SK-N-SH (cell line): ENCODE measurements at regions not wholly inside any gene's neighbourhood (a gene's known extent, or its start where the extent isn't known, plus 50 kb on each side); places are given as distances from the start of the nearest gene placed in this dataset.
"Not testable (repeated sequence)": the region's sequence is repeated elsewhere in the genome, so short reads cannot be mapped to it uniquely, and the experiment has no call there.

ENCODE experiments used
- CTCF ChIA-PET: fragments of 300-600, 350-600 bp; formaldehyde crosslinking; extraction: SDS; loops from one replicate; lab custom pipeline; 2021; lab: Yijun Ruan, JAX
- POLR2A ChIA-PET: fragments of 350-600 bp; sonication (Branson Sonifier 250); formaldehyde crosslinking; extraction: SDS; loops from one replicate; lab custom pipeline; 2020; ENCODE audit warnings: antibody characterized with exemption, inconsistent platforms; lab: Yijun Ruan, JAX
- DNase-seq: peaks from one replicate; pipeline ENCODE4 v3.0.0; 2012
- H2AFZ ChIP-seq: fragments of 200-600 bp; sonication (generic); 2 replicates; pipeline ENCODE4 v1.8.1; 2016; ENCODE audit warnings: antibody characterized with exemption, mild to moderate bottlenecking, low read depth
- H3F3A ChIP-seq: fragments of 200-600 bp; sonication (generic); replicated peaks from 2 replicates; pipeline ENCODE3; 2016; ENCODE audit warnings: antibody characterized with exemption, mild to moderate bottlenecking; ENCODE audit not compliant: insufficient read depth
- H3K27ac ChIP-seq, 2 experiments: fragments of 200-500 bp in 1 of 2; fragments of 200-600 bp in 1 of 2; sonication (Bioruptor generic) in 1 of 2; sonication (generic), shearing (Covaris generic) in 1 of 2; 2 replicates each; pipeline versions ENCODE4 v1.5.1 to v1.6.1; 2014 to 2016; ENCODE audit warnings: low read depth in 2 of 2, inconsistent platforms in 1 of 2, low read length in 1 of 2, mild to moderate bottlenecking in 1 of 2, mixed read lengths in 1 of 2
- H3K27me3 ChIP-seq: fragments of 200-600 bp; sonication (generic), shearing (Covaris generic); 2 replicates; pipeline ENCODE4 v1.6.1; 2016; ENCODE audit warnings: mixed run types; ENCODE audit not compliant: insufficient read depth
- H3K36me3 ChIP-seq, 2 experiments: fragments of 200-500 bp in 1 of 2; fragments of 200-600 bp in 1 of 2; sonication (Bioruptor generic) in 1 of 2; sonication (generic) in 1 of 2; replicated peaks in 1 of 2; 2 replicates each; pipeline versions ENCODE3 to v1.5.1; 2014 to 2016; ENCODE audit warnings: low read length in 1 of 2, mild to moderate bottlenecking in 1 of 2; ENCODE audit not compliant: insufficient read depth in 2 of 2, control insufficient read depth in 1 of 2
- H3K4me1 ChIP-seq, 2 experiments: fragments of 200-500 bp in 1 of 2; fragments of 200-600 bp in 1 of 2; sonication (Bioruptor generic) in 1 of 2; sonication (generic), shearing (Covaris generic) in 1 of 2; 2 replicates each; pipeline versions ENCODE4 v1.5.1 to v1.6.1; 2014 to 2016; ENCODE audit warnings: low read depth in 1 of 2, low read length in 1 of 2, mixed run types in 1 of 2; ENCODE audit not compliant: insufficient read depth in 2 of 2, control insufficient read depth in 1 of 2
- H3K4me2 ChIP-seq: fragments of 200-600 bp; sonication (generic), shearing (Covaris generic); 2 replicates; pipeline ENCODE4 v1.6.1; 2017; ENCODE audit warnings: mixed run types
- H3K4me3 ChIP-seq, 2 experiments: fragments of 200-500 bp in 1 of 2; fragments of 200-600 bp in 1 of 2; sonication (Bioruptor generic) in 1 of 2; sonication (generic), shearing (Covaris generic) in 1 of 2; 2 replicates each; pipeline versions ENCODE4 v1.5.1 to v1.8.1; 2014 to 2016; ENCODE audit warnings: low read depth in 2 of 2, inconsistent platforms in 1 of 2, low read length in 1 of 2, mild to moderate bottlenecking in 1 of 2, mixed read lengths in 1 of 2, moderate library complexity in 1 of 2
- H3K79me2 ChIP-seq: fragments of 200-600 bp; sonication (generic); 2 replicates; pipeline ENCODE4 v1.8.1; 2017; ENCODE audit warnings: mild to moderate bottlenecking; ENCODE audit not compliant: insufficient read depth
- H3K9ac ChIP-seq: fragments of 200-600 bp; sonication (generic); 2 replicates; pipeline ENCODE4 v1.6.1; 2017; ENCODE audit warnings: mixed run types
- H3K9me2 ChIP-seq: fragments of 200-600 bp; sonication (generic); 2 replicates; pipeline ENCODE4 v1.6.1; 2017; ENCODE audit warnings: mixed run types
- H3K9me3 ChIP-seq: fragments of 200-600 bp; sonication (generic); 2 replicates; pipeline ENCODE4 v1.6.1; 2017; ENCODE audit warnings: mixed run types, mild to moderate bottlenecking, moderate library complexity
- H4K20me1 ChIP-seq: fragments of 200-600 bp; sonication (generic); 2 replicates; pipeline ENCODE4 v1.6.1; 2017; ENCODE audit warnings: mild to moderate bottlenecking, mixed run types; ENCODE audit not compliant: insufficient read depth
- GATA2 ChIP-seq: sonication (generic); formaldehyde crosslinking; IDR thresholded peaks from 2 replicates; pipeline ENCODE4 v1.5.0; 2020; ENCODE audit warnings: mild to moderate bottlenecking, missing genetic modification reagents
- IRF3 ChIP-seq: fragments of 150-350 bp; IDR thresholded peaks from 2 replicates; pipeline ENCODE4 v1.6.1; 2016; ENCODE audit warnings: mild to moderate bottlenecking, low read depth, low read length
- MEF2A ChIP-seq: IDR thresholded peaks from 2 replicates; pipeline ENCODE4 v1.4.0; 2012; ENCODE audit warnings: low read depth, borderline replicate concordance
- NFIC ChIP-seq: IDR thresholded peaks from 2 replicates; pipeline ENCODE4 v1.4.0; 2012; ENCODE audit warnings: borderline replicate concordance
- PBX3 ChIP-seq: IDR thresholded peaks from 2 replicates; pipeline ENCODE4; 2012
- RAD21 ChIP-seq: IDR thresholded peaks from 2 replicates; pipeline ENCODE4 v1.6.1; 2012; ENCODE audit warnings: mild to moderate bottlenecking, low read length
- RCOR1 ChIP-seq: fragments of 150-350 bp; IDR thresholded peaks from 2 replicates; pipeline ENCODE4 v1.6.1; 2017; ENCODE audit warnings: antibody characterized with exemption, low read length
- RFX5 ChIP-seq: IDR thresholded peaks from 2 replicates; pipeline ENCODE4 v1.6.1; 2012; ENCODE audit warnings: mild to moderate bottlenecking, improper control_type of control experiment, low read length
- TCF12 ChIP-seq: IDR thresholded peaks from 2 replicates; pipeline ENCODE4 v1.4.0; 2012
- USF1 ChIP-seq: IDR thresholded peaks from 2 replicates; pipeline ENCODE4 v1.4.0; 2012; ENCODE audit warnings: low read depth, borderline replicate concordance
- WGBS: methylation state at CpG from one replicate; pipeline ENCODE4 v1.1.6; 2017; ENCODE audit warnings: low lambda C conversion rate; 5-methylcytosine and 5-hydroxymethylcytosine counted together
- TF ChIP-seq, protein P1 (sequence below): IDR thresholded peaks from 2 replicates; pipeline ENCODE4 v1.4.0; 2012; ENCODE audit warnings: low read depth, borderline replicate concordance

GRCh38 chrX:109911046-109911445 is 91.9 kb upstream of the TMEM164 start (continued):
- TF ChIP-seq, protein P1, sequence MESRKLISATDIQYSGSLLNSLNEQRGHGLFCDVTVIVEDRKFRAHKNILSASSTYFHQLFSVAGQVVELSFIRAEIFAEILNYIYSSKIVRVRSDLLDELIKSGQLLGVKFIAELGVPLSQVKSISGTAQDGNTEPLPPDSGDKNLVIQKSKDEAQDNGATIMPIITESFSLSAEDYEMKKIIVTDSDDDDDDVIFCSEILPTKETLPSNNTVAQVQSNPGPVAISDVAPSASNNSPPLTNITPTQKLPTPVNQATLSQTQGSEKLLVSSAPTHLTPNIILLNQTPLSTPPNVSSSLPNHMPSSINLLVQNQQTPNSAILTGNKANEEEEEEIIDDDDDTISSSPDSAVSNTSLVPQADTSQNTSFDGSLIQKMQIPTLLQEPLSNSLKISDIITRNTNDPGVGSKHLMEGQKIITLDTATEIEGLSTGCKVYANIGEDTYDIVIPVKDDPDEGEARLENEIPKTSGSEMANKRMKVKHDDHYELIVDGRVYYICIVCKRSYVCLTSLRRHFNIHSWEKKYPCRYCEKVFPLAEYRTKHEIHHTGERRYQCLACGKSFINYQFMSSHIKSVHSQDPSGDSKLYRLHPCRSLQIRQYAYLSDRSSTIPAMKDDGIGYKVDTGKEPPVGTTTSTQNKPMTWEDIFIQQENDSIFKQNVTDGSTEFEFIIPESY: no peak
- TF ChIP-seq IRF3 (no peak), TCF12 (no peak), RAD21 (peak; percentile 65)

DNA sequence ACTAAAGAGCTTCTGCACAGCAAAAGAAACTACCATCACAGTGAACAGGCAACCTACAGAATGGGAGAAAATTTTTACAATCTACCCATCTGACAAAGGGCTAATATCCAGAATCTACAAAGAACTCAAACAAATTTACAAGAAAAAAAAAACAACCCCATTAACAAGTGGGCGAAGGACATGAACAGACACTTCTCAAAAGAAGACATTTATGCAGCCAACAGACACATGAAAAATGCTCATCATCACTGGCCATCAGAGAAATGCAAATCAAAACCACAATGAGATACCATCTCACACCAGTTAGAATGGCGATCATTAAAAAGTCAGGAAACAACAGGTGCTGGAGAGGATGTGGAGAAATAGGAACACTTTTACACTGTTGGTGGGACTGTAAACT is 89.9 kb upstream of the TMEM164 start:
- H3K9me2 ChIP-seq, H3K9me3 ChIP-seq, H3F3A ChIP-seq, H3K36me3 ChIP-seq, H3K79me2 ChIP-seq, CTCF ChIA-PET, DNase-seq, H4K20me1 ChIP-seq, H3K4me1 ChIP-seq, H3K9ac ChIP-seq, H3K27me3 ChIP-seq, POLR2A ChIA-PET, H3K4me3 ChIP-seq, H2AFZ ChIP-seq, H3K4me2 ChIP-seq, H3K27ac ChIP-seq: not testable (repeated sequence)
- 54% methylated on average over 2 of the region's 2 CpGs for WGBS

GRCh38 chrX:109914114-109914849 is 88.6 kb upstream of the TMEM164 start:
- H3K79me2 ChIP-seq: no peaks in the 10 kb centered on the region
- H3K4me2 ChIP-seq: no peak overlapping the region
- no peaks in the 10 kb centered on the region for H3K36me3 ChIP-seq
- POLR2A ChIA-PET: no interaction called here
- H3F3A ChIP-seq: no peaks in the 10 kb centered on the region
- 76% methylated on average over 8 of the region's 8 CpGs for WGBS
- H3K9ac ChIP-seq: no peak overlapping the region
- no peak overlapping the region for H2AFZ ChIP-seq
- CTCF ChIA-PET: interaction anchor here (1.6 kb wide), 1 partner anchor 231 kb away, joined by 7 read pairs; no protein-coding TSS in a partner anchor
- H3K9me3 ChIP-seq: no peaks in the 10 kb centered on the region
- H3K27me3 ChIP-seq: no peaks in the 10 kb centered on the region; the same call in 1 of the 2 replicates
- no peaks in the 10 kb centered on the region for H3K9me2 ChIP-seq
- TF ChIP-seq TCF12 (no peak), MEF2A (no peak), GATA2 (CRISPR knock-in tag) (no peak), RCOR1 (no peak), PBX3 (no peak), NFIC (no peak), USF1 (no peak), RFX5 (no peak)
- TF ChIP-seq, protein P1: no peak
- no peak overlapping the region for H3K27ac ChIP-seq
- no peak overlapping the region for H3K4me3 ChIP-seq
- H4K20me1 ChIP-seq: no peaks in the 10 kb centered on the region
- no peaks in the 10 kb centered on the region for H3K4me1 ChIP-seq
- DNase-seq: no peak
